ENCODE measurements at regions not wholly inside any gene's neighbourhood (a gene's known extent, or its start where the extent isn't known, plus 50 kb on each side); places are given as distances from the start of the nearest gene placed in this dataset.

DNA sequence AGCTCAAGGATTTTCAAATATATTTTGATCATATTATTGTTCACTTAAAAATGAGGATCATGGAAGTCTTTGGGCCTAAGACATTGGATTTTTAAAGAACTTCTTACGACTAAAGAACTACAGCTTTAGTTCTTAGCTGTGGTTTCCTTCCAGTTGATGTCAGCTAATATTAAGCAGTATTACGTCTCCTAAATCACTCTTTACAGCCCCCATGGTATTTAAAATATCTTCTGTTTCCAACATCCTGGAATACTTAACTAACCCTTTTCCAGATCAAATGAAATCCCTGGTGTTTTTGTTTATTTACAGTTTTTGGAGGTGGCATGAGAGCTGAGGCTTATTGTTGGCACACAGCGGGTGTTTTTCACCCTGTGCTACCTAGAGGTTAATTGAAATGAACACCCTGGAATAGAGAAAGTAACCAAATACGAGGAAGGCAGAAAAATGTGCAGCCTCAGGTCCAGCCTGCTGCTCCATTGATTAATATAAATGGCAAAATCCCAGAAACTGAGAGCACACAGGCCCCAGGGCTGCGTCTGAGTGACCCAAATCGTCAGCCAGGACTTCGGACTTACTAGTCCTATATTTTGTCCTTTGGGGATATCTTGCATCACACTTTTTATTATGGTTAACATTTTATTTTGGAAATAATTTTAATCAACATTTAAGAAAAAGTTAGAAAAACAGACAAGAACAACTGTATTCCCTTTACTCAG lies 52.3 kb upstream of the ICE1 start:
- CTCF ChIA-PET: interaction anchor here (0.9 to 1.4 kb wide), 3 partner anchors 9 to 32 kb away, joined by 3 read pairs; no protein-coding TSS in a partner anchor
- TF ChIP-seq, protein P1, sequence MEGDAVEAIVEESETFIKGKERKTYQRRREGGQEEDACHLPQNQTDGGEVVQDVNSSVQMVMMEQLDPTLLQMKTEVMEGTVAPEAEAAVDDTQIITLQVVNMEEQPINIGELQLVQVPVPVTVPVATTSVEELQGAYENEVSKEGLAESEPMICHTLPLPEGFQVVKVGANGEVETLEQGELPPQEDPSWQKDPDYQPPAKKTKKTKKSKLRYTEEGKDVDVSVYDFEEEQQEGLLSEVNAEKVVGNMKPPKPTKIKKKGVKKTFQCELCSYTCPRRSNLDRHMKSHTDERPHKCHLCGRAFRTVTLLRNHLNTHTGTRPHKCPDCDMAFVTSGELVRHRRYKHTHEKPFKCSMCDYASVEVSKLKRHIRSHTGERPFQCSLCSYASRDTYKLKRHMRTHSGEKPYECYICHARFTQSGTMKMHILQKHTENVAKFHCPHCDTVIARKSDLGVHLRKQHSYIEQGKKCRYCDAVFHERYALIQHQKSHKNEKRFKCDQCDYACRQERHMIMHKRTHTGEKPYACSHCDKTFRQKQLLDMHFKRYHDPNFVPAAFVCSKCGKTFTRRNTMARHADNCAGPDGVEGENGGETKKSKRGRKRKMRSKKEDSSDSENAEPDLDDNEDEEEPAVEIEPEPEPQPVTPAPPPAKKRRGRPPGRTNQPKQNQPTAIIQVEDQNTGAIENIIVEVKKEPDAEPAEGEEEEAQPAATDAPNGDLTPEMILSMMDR (IDR thresholded peaks at IDR 0.05; ENCODE audit: control extremely low read depth, extremely low read depth, low read depth, missing control alignments): no peak
- no peak for DNase-seq (ENCODE audit: extremely low spot score)
- POLR2A ChIA-PET: no interaction called here

DNA sequence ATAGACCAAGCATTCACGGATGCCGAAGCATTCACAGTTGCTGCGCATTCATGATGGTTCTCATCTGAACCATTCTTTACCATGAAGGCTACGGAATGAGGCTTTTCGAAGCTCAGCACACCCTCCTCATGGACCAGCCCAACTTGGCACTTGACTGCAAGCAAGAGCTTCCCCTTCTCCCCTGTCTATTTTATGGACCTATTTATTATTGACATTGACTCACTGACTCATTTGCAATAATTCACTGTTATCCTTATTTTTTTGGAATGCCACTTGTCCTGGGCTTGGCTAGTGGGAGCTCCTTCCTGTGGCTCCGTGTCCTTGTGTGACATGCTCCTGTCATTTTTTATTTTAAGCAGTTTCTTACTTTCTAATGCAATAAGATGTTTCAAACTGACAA lies 51.5 kb upstream of the ICE1 start:
- TF ChIP-seq, protein P1 (IDR thresholded peaks at IDR 0.05; ENCODE audit: control extremely low read depth, extremely low read depth, low read depth, missing control alignments): no peak
- ChIA-PET POLR2A (no interaction called here), CTCF (interaction anchor here (1.4 kb wide), 1 partner anchor 10 kb away, joined by 3 read pairs; no protein-coding TSS in a partner anchor)
- DNase-seq (ENCODE audit: extremely low spot score): no peak

DNA sequence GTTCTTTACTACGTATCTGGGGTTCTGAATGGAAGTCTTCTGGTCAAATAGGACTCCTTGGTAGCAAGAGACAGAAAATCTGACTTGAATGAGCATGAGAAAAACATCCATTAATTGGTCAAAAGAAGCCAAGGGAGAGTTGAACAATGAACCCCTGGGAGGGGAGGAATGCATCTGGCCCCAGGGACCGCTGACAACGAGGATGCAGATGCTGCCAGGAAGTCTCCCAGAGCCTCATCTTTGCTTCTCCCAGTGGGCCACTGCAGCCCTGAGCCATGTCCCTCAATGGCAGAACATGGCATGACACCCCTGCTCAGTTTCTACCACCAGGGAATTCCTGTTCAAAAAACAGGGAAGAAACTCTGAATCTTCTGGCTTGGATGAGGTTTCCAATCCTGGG lies 50.5 kb upstream of the ICE1 start:
- DNase-seq (ENCODE audit: extremely low spot score): no peak
- CTCF ChIA-PET: no interaction called here
- TF ChIP-seq, protein P1 (IDR thresholded peaks at IDR 0.05; ENCODE audit: control extremely low read depth, extremely low read depth, low read depth, missing control alignments): no peak
- POLR2A ChIA-PET: no interaction called here

DNA sequence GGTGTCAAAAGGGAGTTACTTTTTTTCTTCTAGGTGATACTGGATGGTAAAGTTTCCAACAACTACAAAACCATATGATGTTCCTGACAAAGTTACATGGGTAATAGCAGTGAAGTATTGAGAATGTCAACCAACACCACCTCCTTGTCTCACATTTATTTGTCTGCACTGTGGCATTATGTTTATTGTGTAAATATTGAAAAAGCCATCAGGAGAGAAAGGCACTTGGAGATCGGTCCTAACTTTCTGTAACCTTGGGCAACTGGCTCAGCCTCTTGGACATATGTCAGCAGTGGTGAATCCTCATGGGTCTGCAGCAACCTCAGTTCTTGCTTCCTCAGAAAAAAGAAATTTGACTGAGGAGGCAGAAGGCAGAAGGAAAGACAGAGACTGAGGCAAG lies 50.0 kb upstream of the ICE1 start:
- TF ChIP-seq, protein P1 (IDR thresholded peaks at IDR 0.05; ENCODE audit: control extremely low read depth, extremely low read depth, low read depth, missing control alignments): no peak
- ChIA-PET CTCF (no interaction called here), POLR2A (no interaction called here)
- DNase-seq (ENCODE audit: extremely low spot score): no peak

All from GM10248 (cell line).